ENCODE measurements at regions not wholly inside any gene's neighbourhood (a gene's known extent, or its start where the extent isn't known, plus 50 kb on each side); places are given as distances from the start of the nearest gene placed in this dataset.
"Not testable (repeated sequence)": the region's sequence is repeated elsewhere in the genome, so short reads cannot be mapped to it uniquely, and the experiment has no call there.

GRCh38 chr21:34282223-34282622 lies 81.6 kb upstream of the KCNE2 start:
- no peaks in the 10 kb centered on the region for H3K9me3 ChIP-seq (ENCODE audit: control insufficient read depth, low read length)
- no peak overlapping the region for H3K4me3 ChIP-seq (ENCODE audit: insufficient read depth, low read depth, low read length, poor library complexity, severe bottlenecking)
- no peaks in the 10 kb centered on the region for H3K27me3 ChIP-seq (replicated peaks; ENCODE audit: control insufficient read depth, insufficient read depth, low read length, poor library complexity, severe bottlenecking)
- no peaks in the 10 kb centered on the region for H3K4me1 ChIP-seq (ENCODE audit: control insufficient read depth, insufficient read depth, low read length, poor library complexity, severe bottlenecking)
- DNase-seq = no peak
- H3K36me3 ChIP-seq (ENCODE audit: control insufficient read depth, insufficient read depth, low read length) = no peaks in the 10 kb centered on the region
- no peak overlapping the region for H3K27ac ChIP-seq (ENCODE audit: insufficient read depth, low read length, poor library complexity, severe bottlenecking)

- Histone ChIP-seq H3K27ac (ENCODE audit: insufficient read depth, low read length, poor library complexity, severe bottlenecking) (no peak overlapping the region), H3K36me3 (ENCODE audit: control insufficient read depth, insufficient read depth, low read length) (no peaks in the 10 kb centered on the region), H3K27me3 (replicated peaks; ENCODE audit: control insufficient read depth, insufficient read depth, low read length, poor library complexity, severe bottlenecking) (no peaks in the 10 kb centered on the region), H3K9me3 (ENCODE audit: control insufficient read depth, low read length) (no peaks in the 10 kb centered on the region), H3K4me1 (ENCODE audit: control insufficient read depth, insufficient read depth, low read length, poor library complexity, severe bottlenecking) (no peaks in the 10 kb centered on the region), H3K4me3 (ENCODE audit: insufficient read depth, low read depth, low read length, poor library complexity, severe bottlenecking) (no peak overlapping the region)
- DNase-seq = no peak
Observed at GRCh38 chr21:34284666-34285065, 79.1 kb upstream of the KCNE2 start.

- not testable (repeated sequence) for H3K27ac ChIP-seq (ENCODE audit: insufficient read depth, low read length, poor library complexity, severe bottlenecking); H3K27me3 ChIP-seq (replicated peaks; ENCODE audit: control insufficient read depth, insufficient read depth, low read length, poor library complexity, severe bottlenecking); DNase-seq; H3K4me3 ChIP-seq (ENCODE audit: insufficient read depth, low read depth, low read length, poor library complexity, severe bottlenecking); H3K36me3 ChIP-seq (ENCODE audit: control insufficient read depth, insufficient read depth, low read length); H3K9me3 ChIP-seq (ENCODE audit: control insufficient read depth, low read length); H3K4me1 ChIP-seq (ENCODE audit: control insufficient read depth, insufficient read depth, low read length, poor library complexity, severe bottlenecking)
Observed at GRCh38 chr21:34288042-34288441, 75.8 kb upstream of the KCNE2 start.

- no peaks in the 10 kb centered on the region for H3K27me3 ChIP-seq (replicated peaks; ENCODE audit: control insufficient read depth, insufficient read depth, low read length, poor library complexity, severe bottlenecking)
- no peak overlapping the region for H3K27ac ChIP-seq (ENCODE audit: insufficient read depth, low read length, poor library complexity, severe bottlenecking)
- no peaks in the 10 kb centered on the region for H3K9me3 ChIP-seq (ENCODE audit: control insufficient read depth, low read length)
- no peaks in the 10 kb centered on the region for H3K4me1 ChIP-seq (ENCODE audit: control insufficient read depth, insufficient read depth, low read length, poor library complexity, severe bottlenecking)
- H3K4me3 ChIP-seq (ENCODE audit: insufficient read depth, low read depth, low read length, poor library complexity, severe bottlenecking) = no peak overlapping the region
- DNase-seq = no peak
- no peaks in the 10 kb centered on the region for H3K36me3 ChIP-seq (ENCODE audit: control insufficient read depth, insufficient read depth, low read length)
Observed at GRCh38 chr21:34289856-34290255, 74.0 kb upstream of the KCNE2 start.

GRCh38 chr21:34296878-34297277 lies 66.9 kb upstream of the KCNE2 start:
- Histone ChIP-seq H3K27me3 (replicated peaks; ENCODE audit: control insufficient read depth, insufficient read depth, low read length, poor library complexity, severe bottlenecking) (no peaks in the 10 kb centered on the region), H3K4me1 (ENCODE audit: control insufficient read depth, insufficient read depth, low read length, poor library complexity, severe bottlenecking) (no peaks in the 10 kb centered on the region), H3K36me3 (ENCODE audit: control insufficient read depth, insufficient read depth, low read length) (no peaks in the 10 kb centered on the region), H3K27ac (ENCODE audit: insufficient read depth, low read length, poor library complexity, severe bottlenecking) (no peak overlapping the region), H3K4me3 (ENCODE audit: insufficient read depth, low read depth, low read length, poor library complexity, severe bottlenecking) (no peak overlapping the region), H3K9me3 (ENCODE audit: control insufficient read depth, low read length) (no peaks in the 10 kb centered on the region)
- DNase-seq = no peak

- no peak for DNase-seq
Observed at GRCh38 chr21:34298534-34299167, 65.2 kb upstream of the KCNE2 start.

GRCh38 chr21:34299168-34299539 lies 64.7 kb upstream of the KCNE2 start:
- no peak overlapping the region for H3K27ac ChIP-seq (ENCODE audit: insufficient read depth, low read length, poor library complexity, severe bottlenecking)
- no peak overlapping the region for H3K4me3 ChIP-seq (ENCODE audit: insufficient read depth, low read depth, low read length, poor library complexity, severe bottlenecking)
- H3K4me1 ChIP-seq (ENCODE audit: control insufficient read depth, insufficient read depth, low read length, poor library complexity, severe bottlenecking) = no peaks in the 10 kb centered on the region
- no peaks in the 10 kb centered on the region for H3K27me3 ChIP-seq (replicated peaks; ENCODE audit: control insufficient read depth, insufficient read depth, low read length, poor library complexity, severe bottlenecking)
- H3K36me3 ChIP-seq (ENCODE audit: control insufficient read depth, insufficient read depth, low read length) = no peaks in the 10 kb centered on the region
- no peaks in the 10 kb centered on the region for H3K9me3 ChIP-seq (ENCODE audit: control insufficient read depth, low read length)
- no peak for DNase-seq

More at GRCh38 chr21:34298534-34299167, 65.2 kb upstream of the KCNE2 start:
- no peaks in the 10 kb centered on the region for H3K36me3 ChIP-seq (ENCODE audit: control insufficient read depth, insufficient read depth, low read length)
- no peak overlapping the region for H3K27ac ChIP-seq (ENCODE audit: insufficient read depth, low read length, poor library complexity, severe bottlenecking)
- no peaks in the 10 kb centered on the region for H3K27me3 ChIP-seq (replicated peaks; ENCODE audit: control insufficient read depth, insufficient read depth, low read length, poor library complexity, severe bottlenecking)
- H3K4me3 ChIP-seq (ENCODE audit: insufficient read depth, low read depth, low read length, poor library complexity, severe bottlenecking) = no peak overlapping the region
- no peaks in the 10 kb centered on the region for H3K4me1 ChIP-seq (ENCODE audit: control insufficient read depth, insufficient read depth, low read length, poor library complexity, severe bottlenecking)
- no peaks in the 10 kb centered on the region for H3K9me3 ChIP-seq (ENCODE audit: control insufficient read depth, low read length)

- H3K27ac ChIP-seq (ENCODE audit: insufficient read depth, low read length, poor library complexity, severe bottlenecking) = no peak overlapping the region
- no peak for DNase-seq
- H3K4me1 ChIP-seq (ENCODE audit: control insufficient read depth, insufficient read depth, low read length, poor library complexity, severe bottlenecking) = no peaks in the 10 kb centered on the region
- no peaks in the 10 kb centered on the region for H3K36me3 ChIP-seq (ENCODE audit: control insufficient read depth, insufficient read depth, low read length)
- H3K27me3 ChIP-seq (replicated peaks; ENCODE audit: control insufficient read depth, insufficient read depth, low read length, poor library complexity, severe bottlenecking) = no peaks in the 10 kb centered on the region
- H3K4me3 ChIP-seq (ENCODE audit: insufficient read depth, low read depth, low read length, poor library complexity, severe bottlenecking) = no peak overlapping the region
- no peaks in the 10 kb centered on the region for H3K9me3 ChIP-seq (ENCODE audit: control insufficient read depth, low read length)
Observed at GRCh38 chr21:34302521-34302920, 61.3 kb upstream of the KCNE2 start.

GRCh38 chr21:34305605-34306604 lies 57.9 kb upstream of the KCNE2 start:
- H3K27me3 ChIP-seq (replicated peaks; ENCODE audit: control insufficient read depth, insufficient read depth, low read length, poor library complexity, severe bottlenecking) = no peaks in the 10 kb centered on the region
- H3K27ac ChIP-seq (ENCODE audit: insufficient read depth, low read length, poor library complexity, severe bottlenecking) = no peak overlapping the region
- no peak for DNase-seq
- H3K4me1 ChIP-seq (ENCODE audit: control insufficient read depth, insufficient read depth, low read length, poor library complexity, severe bottlenecking) = no peaks in the 10 kb centered on the region
- H3K36me3 ChIP-seq (ENCODE audit: control insufficient read depth, insufficient read depth, low read length) = no peaks in the 10 kb centered on the region
- H3K9me3 ChIP-seq (ENCODE audit: control insufficient read depth, low read length) = no peaks in the 10 kb centered on the region
- no peak overlapping the region for H3K4me3 ChIP-seq (ENCODE audit: insufficient read depth, low read depth, low read length, poor library complexity, severe bottlenecking)

GRCh38 chr21:34307991-34308532 lies 55.7 kb upstream of the KCNE2 start:
- no peak for DNase-seq
- Histone ChIP-seq H3K4me1 (ENCODE audit: control insufficient read depth, insufficient read depth, low read length, poor library complexity, severe bottlenecking) (no peaks in the 10 kb centered on the region), H3K27me3 (replicated peaks; ENCODE audit: control insufficient read depth, insufficient read depth, low read length, poor library complexity, severe bottlenecking) (peaks cover 2% of the 10 kb centered on the region), H3K27ac (ENCODE audit: insufficient read depth, low read length, poor library complexity, severe bottlenecking) (no peak overlapping the region), H3K4me3 (ENCODE audit: insufficient read depth, low read depth, low read length, poor library complexity, severe bottlenecking) (no peak overlapping the region), H3K9me3 (ENCODE audit: control insufficient read depth, low read length) (no peaks in the 10 kb centered on the region), H3K36me3 (ENCODE audit: control insufficient read depth, insufficient read depth, low read length) (no peaks in the 10 kb centered on the region)

Measured in effector memory CD4-positive, alpha-beta T cell (primary cell).